ENCODE measurements at regions not wholly inside any gene's neighbourhood (a gene's known extent, or its start where the extent isn't known, plus 50 kb on each side); places are given as distances from the start of the nearest gene placed in this dataset.
A peak's percentile ranks its signal among the peaks of the same experiment; 100 is the strongest.
"Not testable (repeated sequence)": the region's sequence is repeated elsewhere in the genome, so short reads cannot be mapped to it uniquely, and the experiment has no call there.

DNA sequence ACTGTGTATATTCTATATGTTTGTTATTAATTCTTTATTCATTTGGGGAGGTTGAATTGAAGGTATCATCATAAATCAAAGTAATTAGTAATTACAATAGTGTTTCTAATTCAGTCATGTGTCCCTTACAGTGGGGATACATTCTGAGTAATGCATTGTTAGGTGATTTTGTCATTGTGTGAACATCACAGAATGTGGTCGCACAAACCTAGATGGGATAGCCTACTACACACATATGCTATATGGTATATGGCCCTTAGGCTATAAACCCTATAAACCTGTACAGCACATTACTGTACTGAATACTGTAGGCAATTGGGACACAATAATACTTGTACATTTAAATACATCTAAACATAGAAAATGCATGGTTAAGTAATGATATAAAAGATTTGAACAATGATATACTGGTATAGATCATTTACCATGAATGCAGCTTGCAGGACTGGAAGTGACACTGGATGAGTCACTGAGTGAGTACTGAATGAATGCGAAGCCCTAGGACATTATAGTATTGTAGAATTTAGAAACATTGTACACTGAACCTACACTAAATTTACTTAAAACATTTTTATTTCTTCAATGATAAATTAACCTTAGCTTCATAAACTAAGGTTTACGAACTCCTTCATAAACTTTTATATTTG lies 936.2 kb upstream of the CHORDC1 start:
- DNase-seq (ENCODE audit: low read depth) = no peak

DNA sequence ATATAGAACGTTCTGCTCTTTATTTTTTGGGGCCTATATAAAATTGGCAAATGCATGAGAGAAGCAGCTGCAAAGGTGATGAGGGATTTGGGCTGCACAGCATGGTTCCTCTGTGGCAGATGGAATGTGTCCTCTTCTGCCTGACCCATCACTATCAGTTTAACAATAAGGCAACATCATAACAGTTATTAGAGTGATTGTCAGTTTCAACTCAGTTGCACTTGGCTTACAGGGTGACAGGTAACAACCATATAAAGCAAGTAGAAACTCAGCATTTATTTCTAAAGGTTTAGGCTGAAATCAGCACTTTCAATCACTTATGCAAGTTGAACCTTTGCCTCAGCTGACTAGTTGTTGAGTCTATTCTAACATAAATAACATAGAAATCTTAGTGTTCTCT lies 935.4 kb upstream of the CHORDC1 start:
- no peak for DNase-seq (ENCODE audit: low read depth)

GRCh38 chr11:91156041-91156440 lies 933.2 kb upstream of the CHORDC1 start:
- no peak for DNase-seq (ENCODE audit: low read depth)

DNA sequence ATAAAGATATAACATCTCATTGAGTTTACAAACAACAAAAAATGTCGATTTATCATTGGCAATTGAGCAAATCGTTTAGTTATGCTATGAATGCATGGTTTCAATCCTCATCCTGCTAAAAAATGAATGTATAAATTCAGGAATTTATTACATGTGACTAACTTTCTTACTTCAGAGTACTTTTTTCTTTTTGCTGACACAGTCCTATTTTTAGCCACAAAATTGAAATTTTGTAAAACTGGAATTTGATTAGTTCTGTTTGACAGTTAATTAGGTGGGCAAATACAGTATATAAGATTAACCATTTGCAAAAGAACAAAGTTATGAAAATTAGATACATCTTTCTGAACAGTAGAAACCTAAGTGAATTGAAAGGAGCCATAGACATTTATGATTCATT lies 925.0 kb upstream of the CHORDC1 start:
- no peak for DNase-seq (ENCODE audit: low read depth)

DNA sequence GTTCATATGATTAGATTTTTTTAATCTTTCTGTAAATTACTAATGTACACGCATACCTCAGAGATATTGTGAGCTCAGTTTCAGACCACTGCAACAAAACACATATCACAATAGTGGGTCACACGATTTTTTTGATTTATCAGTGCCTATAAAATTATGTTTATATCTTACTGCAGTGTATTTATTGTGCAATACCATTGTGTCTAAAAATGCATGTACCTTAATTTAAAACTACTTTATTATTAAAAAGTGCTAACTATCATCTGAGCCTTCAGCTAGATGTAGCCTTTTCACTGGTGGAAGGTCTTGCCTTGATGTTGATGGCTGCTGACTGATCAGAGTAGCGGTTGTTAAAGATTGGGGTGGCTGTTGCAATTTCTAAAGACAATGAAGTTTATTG lies 918.8 kb upstream of the CHORDC1 start:
- no peak for DNase-seq (ENCODE audit: low read depth)

- no peak for DNase-seq (ENCODE audit: low read depth)
These were observed 913.8 kb upstream of the CHORDC1 start for GRCh38 chr11:91136631-91137030.

DNA sequence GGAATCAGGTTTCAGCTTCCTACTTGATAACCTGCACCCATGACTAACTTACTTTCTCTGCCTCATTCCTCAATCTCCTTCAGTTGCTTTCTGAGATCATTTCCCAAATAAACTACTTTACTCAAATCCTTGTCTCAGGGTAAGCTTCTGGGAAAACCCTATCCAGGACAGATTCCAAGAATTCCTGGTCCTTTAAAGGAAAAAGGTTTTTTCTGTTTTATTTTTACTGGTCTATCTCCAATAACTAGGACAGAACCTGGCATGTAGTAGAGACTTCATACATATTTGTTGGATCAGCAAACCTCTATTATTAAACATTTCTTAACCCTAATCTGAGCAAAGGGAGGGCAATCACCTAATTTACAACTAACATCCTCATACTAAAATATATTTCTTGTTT lies 910.5 kb upstream of the CHORDC1 start:
- DNase-seq (ENCODE audit: low read depth) = no peak

- DNase-seq (ENCODE audit: low read depth) = no peak
These were observed 906.7 kb upstream of the CHORDC1 start for GRCh38 chr11:91129596-91129995.

DNA sequence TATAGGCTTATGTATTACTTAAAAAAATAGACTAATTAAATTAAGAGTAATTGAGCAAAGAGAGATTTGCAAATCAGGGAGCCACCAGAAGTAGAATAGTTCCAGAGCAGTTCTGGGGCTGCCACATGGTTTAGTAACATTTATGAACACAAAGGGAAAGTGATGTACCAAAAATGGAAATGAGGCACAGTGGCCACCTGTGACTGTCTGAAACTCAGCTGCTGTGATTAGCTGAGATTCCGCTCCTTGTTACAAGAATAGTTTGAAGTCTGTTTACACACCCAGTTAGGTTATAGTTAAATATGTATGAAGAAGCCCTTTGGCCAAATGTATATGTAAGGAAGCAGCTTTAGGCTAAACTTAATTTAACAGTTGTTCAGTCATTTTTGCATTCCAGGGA lies 901.5 kb upstream of the CHORDC1 start:
- no peak for DNase-seq (ENCODE audit: low read depth)

GRCh38 chr11:91115116-91115515 lies 892.3 kb upstream of the CHORDC1 start:
- no peak for DNase-seq (ENCODE audit: low read depth)

DNA sequence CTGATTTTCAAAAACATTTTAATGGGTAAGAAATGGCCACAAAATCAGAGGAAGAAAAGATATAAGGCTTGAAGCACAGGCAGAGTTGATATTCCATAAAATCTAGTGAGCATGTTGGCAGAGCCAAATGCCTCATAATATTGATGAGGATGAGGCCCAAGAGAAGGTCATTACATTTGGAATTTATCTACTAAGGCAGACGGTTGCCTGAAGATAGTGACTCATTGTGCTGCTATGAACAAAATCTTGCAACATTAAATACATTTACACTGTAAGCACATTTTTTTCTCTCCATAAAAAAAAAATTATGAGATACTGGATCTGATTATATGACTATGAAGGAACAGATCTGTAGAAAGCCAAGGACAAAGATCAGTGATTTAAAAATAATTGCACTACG lies 881.4 kb upstream of the CHORDC1 start:
- DNase-seq (ENCODE audit: low read depth) = peak; percentile 17

DNA sequence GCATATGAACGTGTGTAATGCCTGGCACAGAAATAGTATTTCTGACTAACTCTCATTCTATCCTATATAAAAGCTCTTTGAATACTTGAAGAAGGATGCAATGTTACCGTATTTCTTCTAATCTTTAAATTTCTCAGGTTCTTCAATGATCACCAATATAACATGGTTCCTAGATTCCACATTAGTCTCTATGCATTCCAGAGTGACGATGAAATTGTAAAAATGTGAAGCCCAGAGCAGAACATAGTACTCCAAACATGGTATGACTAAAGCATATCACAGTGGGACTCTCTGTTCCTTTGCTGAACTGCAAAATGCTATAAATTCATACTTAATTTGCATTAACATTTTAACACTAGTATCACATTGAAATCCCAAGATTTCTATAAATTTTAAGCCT lies 877.6 kb upstream of the CHORDC1 start:
- DNase-seq (ENCODE audit: low read depth) = no peak

DNA sequence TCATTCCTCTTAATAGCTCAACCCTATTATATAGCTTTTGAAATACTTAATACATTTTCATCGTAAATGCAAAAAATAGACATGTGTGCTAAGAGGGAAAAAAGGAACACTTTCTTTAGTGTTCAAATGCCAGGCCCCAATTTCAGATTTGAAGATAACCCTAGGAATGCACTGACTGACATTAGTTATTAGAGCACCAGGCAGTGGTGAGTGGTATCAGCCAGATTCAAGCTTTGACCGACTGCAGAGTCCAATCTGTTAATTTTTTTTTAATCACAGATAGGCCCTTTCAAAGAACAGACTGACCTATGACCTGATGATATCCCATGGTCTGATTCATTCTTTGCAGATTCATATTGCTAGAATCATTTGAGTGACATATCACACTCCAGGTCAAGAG lies 874.2 kb upstream of the CHORDC1 start:
- no peak for DNase-seq (ENCODE audit: low read depth)

GRCh38 chr11:91093141-91093540 lies 870.3 kb upstream of the CHORDC1 start:
- no peak for DNase-seq (ENCODE audit: low read depth)

DNA sequence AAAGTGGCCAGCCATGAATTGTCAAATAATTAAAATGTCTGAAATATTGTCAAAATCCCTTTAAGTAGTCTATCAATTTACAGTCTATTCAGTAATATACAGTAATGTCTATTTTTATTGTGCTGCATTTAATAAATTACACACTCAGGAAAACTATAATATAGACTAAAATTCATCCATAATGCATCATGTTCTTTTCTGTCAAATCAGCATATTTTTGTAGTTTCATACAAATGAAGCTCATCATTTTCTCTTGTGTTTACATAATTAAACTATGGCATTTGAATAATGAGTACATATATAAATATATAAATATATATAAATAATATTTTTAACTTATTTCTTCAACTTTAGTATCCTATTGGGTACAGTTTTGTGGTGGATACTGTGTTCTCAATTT lies 868.7 kb upstream of the CHORDC1 start:
- DNase-seq (ENCODE audit: low read depth) = no peak

GRCh38 chr11:91086028-91086427 lies 863.2 kb upstream of the CHORDC1 start:
- DNase-seq (ENCODE audit: low read depth) = no peak

DNA sequence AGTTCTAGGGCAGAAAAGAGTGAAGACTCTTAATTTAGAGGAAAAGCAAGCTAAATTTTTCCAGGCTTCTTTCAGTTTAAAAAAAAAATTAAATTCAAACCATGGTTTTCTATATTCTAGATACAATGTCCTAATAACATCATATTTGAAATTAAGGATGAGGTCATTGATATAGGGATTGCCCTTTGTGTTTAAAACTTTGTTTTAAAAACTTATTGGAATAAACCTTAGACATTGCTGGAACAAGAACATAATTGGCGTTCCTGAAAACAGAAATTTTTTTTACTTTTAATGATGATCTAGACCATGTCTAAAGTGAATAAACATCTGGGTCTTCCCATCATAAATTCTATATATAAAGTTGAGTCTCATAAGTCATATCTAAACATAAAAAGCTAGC lies 859.4 kb upstream of the CHORDC1 start:
- no peak for DNase-seq (ENCODE audit: low read depth)

- DNase-seq (ENCODE audit: low read depth) = peak; percentile 19
These were observed 858.7 kb upstream of the CHORDC1 start for GRCh38 chr11:91081440-91082043.

DNA sequence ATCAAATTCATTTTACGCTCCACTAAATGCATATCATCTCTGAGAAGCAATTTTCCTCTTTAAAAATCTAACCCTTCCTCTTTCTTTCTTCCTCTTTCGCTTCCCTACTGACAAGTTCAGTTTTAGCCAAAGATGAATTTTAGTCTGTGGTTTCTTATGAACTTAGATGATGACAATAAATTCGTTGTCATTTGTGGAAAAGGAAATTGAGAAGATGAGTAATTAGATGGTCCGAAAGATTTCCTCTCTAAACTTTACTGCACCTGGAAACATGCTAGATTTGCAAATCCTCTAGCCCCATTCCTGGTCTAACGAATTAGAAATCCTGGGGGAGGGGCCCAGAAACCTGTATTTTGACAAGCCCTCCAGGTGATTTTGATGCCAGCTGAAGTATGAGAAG lies 855.4 kb upstream of the CHORDC1 start:
- no peak for DNase-seq (ENCODE audit: low read depth)

DNA sequence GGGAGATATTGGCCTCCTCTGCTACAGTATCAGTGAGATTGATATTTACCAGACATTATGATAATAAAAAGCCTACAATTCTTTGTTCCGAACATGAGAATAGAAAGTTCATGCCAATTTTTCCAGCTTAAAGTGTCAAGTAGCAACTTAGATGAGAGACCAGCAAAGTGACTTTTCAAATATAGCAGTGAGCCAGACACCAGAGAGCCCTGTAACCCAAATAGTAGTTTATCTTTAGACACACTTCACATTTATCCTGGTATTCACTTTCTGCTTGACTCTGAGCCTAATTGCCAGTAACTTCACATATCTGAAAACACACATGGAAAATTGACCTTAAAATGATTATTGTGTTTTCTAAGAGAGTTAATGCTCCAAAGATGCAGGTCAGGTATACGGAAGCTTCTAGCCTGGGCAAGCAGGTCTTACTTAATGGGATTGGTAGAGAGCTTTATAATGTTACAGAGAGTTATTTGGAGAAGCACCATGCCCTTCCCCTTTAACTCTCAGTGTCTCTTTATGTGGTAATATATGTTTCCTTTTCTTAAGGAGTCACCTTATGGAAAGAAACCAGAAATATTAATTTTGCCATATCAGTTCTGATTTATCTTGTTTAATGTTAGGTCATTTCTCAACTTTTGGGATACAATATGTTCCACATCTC lies 852.3 kb upstream of the CHORDC1 start:
- DNase-seq (ENCODE audit: low read depth) = no peak

- no peak for DNase-seq (ENCODE audit: low read depth)
These were observed 844.8 kb upstream of the CHORDC1 start for GRCh38 chr11:91067666-91068065.

DNA sequence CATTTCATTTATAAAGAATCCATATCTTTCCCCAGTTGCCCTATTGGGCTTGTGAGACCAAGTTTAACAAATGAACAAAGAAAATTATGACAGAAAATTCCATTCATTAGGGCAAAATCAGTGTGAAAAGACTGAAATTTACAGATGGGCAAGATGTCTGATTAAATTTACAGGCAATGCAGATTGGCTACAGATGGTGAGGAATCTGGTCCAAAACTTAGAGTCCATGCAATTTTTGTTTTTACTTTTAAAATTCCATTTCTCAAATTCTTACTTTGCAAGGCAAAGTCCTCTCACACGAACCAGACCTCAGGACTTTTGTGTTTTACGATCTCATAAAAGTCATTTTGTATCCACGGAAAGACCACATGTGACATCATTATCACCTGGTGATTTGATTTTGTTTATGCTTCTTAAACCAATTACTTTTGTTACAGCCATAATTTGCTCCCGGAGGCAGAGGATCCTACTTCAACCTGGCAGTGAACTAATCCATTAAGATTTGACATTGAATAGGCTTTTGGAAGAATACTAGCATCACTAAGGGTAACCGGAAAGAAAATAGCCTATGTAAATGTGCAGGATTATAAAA lies 843.7 kb upstream of the CHORDC1 start:
- DNase-seq (ENCODE audit: low read depth) = no peak

DNA sequence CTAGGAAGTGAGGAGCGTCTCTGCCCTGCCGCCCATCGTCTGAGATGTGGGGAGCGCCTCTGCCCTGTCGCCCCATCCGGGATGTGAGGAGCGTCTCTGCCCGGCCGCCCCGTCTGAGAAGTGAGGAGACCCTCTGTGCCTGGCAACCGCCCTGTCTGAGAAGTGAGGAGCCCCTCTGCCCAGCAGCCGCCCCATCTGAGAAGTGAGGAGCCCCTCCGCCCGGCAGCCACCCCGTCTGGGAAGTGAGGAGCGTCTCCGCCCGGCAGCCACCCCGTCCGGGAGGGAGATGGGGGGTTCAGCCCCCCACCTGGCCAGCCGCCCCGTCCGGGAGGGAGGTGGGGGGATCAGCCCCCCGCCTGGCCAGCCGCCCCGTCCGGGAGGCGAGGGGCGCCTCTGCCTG lies 840.5 kb upstream of the CHORDC1 start:
- DNase-seq (ENCODE audit: low read depth) = not testable (repeated sequence)

All from RPMI7951 (cell line).